ENCODE measurements at regions not wholly inside any gene's neighbourhood (a gene's known extent, or its start where the extent isn't known, plus 50 kb on each side); places are given as distances from the start of the nearest gene placed in this dataset.

DNA sequence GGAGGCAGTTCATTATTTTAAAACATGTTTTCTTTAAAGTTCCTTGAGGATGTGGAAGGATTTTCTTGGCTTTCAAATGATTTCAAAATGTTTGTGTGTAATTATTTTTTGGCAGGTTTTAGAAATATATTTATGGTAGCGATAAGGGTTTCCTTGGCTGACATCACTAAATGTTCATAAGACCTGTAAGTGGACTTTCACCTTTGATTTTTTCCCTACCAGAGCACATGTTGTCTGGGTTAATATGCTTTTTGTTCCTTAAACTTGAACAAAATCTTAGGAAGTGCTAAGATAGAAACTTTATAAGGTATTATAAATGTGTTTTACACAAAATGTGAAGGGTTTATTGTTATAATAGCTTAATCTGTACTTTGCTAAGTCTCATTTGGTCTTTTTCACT, 315.6 kb downstream of the PCDH7 start:
- DNase-seq: no peak
- Histone ChIP-seq H3K14ac (ENCODE audit: low read length in 2 of 2) (no peak overlapping the region), H3K9me3 (ENCODE audit: control insufficient read depth, low read length) (no peaks in the 10 kb centered on the region), H3K4me1 (ENCODE audit: control insufficient read depth, insufficient read depth, low read depth, low read length) (no peaks in the 10 kb centered on the region), H2AK5ac (ENCODE audit: low read length, severe bottlenecking) (no peak overlapping the region), H2BK120ac (ENCODE audit: low read depth, low read length) (no peak overlapping the region), H3K27ac (ENCODE audit: low read length, poor library complexity, severe bottlenecking) (no peak overlapping the region), H3K4me3 (ENCODE audit: insufficient read depth in 1 of 2, low read depth in 1 of 2, low read length in 2 of 2) (no peak overlapping the region), H2AFZ (ENCODE audit: low read depth, low read length) (no peak overlapping the region), H3K18ac (ENCODE audit: low read depth in 1 of 2, low read length in 2 of 2) (no peak overlapping the region), H3K27me3 (ENCODE audit: control insufficient read depth in 1 of 2, insufficient read depth in 1 of 2, low read length in 2 of 2) (no peaks in the 10 kb centered on the region), H2BK15ac (ENCODE audit: low read depth, poor library complexity, severe bottlenecking) (no peak overlapping the region), H3K23ac (ENCODE audit: low read length in 2 of 2) (no peak overlapping the region), H3K36me3 (ENCODE audit: control insufficient read depth in 1 of 2, insufficient read depth in 2 of 2, low read depth in 1 of 2, low read length in 2 of 2) (no peaks in the 10 kb centered on the region), H4K91ac (ENCODE audit: low read length) (no peak overlapping the region), H3K79me1 (replicated peaks; ENCODE audit: low read length, poor library complexity, severe bottlenecking) (no peaks in the 10 kb centered on the region), H3K9ac (ENCODE audit: low read length) (no peak overlapping the region), H2BK5ac (ENCODE audit: low read depth, low read length, poor library complexity, severe bottlenecking) (no peak overlapping the region), H2BK12ac (ENCODE audit: low read length in 2 of 2) (no peak overlapping the region), H4K8ac (ENCODE audit: low read length) (no peak overlapping the region), H3K4me2 (ENCODE audit: low read length, poor library complexity, severe bottlenecking) (no peak overlapping the region), H3K4ac (ENCODE audit: low read depth in 1 of 2, low read length in 2 of 2) (no peak overlapping the region)
- WGBS: 100% methylated on average over 1 of the region's 1 CpG

DNA sequence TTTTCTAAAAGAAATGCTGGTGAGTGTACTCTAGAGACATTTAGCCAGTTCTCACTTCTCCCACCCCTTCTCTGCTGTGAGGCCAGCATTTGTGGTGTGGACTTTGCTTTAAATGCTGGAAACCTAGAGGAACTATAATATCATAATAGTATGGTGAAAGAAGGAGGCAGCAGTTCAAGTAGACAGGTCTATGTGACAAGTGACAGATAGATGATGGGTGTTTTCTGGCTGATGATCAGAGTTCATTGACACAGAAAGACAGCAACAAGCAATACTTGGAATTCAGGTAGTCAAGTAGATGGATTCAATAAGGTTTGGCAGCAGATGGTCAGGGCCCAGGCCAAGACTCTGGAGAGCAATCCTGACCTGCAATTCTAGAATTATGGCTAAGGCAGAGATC, 317.5 kb downstream of the PCDH7 start:
- H4K91ac ChIP-seq (ENCODE audit: low read length): no peak overlapping the region
- DNase-seq: no peak
- H3K9me3 ChIP-seq (ENCODE audit: control insufficient read depth, low read length): no peaks in the 10 kb centered on the region
- H2BK5ac ChIP-seq (ENCODE audit: low read depth, low read length, poor library complexity, severe bottlenecking): no peak overlapping the region
- no peak overlapping the region for H3K23ac ChIP-seq (ENCODE audit: low read length in 2 of 2)
- no peak overlapping the region for H4K8ac ChIP-seq (ENCODE audit: low read length)
- H3K36me3 ChIP-seq (ENCODE audit: control insufficient read depth in 1 of 2, insufficient read depth in 2 of 2, low read depth in 1 of 2, low read length in 2 of 2): no peaks in the 10 kb centered on the region
- H3K14ac ChIP-seq (ENCODE audit: low read length in 2 of 2): no peak overlapping the region
- no peak overlapping the region for H3K4me3 ChIP-seq (ENCODE audit: insufficient read depth in 1 of 2, low read depth in 1 of 2, low read length in 2 of 2)
- no peaks in the 10 kb centered on the region for H3K4me1 ChIP-seq (ENCODE audit: control insufficient read depth, insufficient read depth, low read depth, low read length)
- no peak overlapping the region for H3K4ac ChIP-seq (ENCODE audit: low read depth in 1 of 2, low read length in 2 of 2)
- no peak overlapping the region for H2BK15ac ChIP-seq (ENCODE audit: low read depth, poor library complexity, severe bottlenecking)
- H3K79me1 ChIP-seq (replicated peaks; ENCODE audit: low read length, poor library complexity, severe bottlenecking): no peaks in the 10 kb centered on the region
- H3K27ac ChIP-seq (ENCODE audit: low read length, poor library complexity, severe bottlenecking): no peak overlapping the region
- H3K18ac ChIP-seq (ENCODE audit: low read depth in 1 of 2, low read length in 2 of 2): no peak overlapping the region
- H2BK12ac ChIP-seq (ENCODE audit: low read length in 2 of 2): no peak overlapping the region
- no peak overlapping the region for H2AFZ ChIP-seq (ENCODE audit: low read depth, low read length)
- H2AK5ac ChIP-seq (ENCODE audit: low read length, severe bottlenecking): no peak overlapping the region
- no peak overlapping the region for H3K4me2 ChIP-seq (ENCODE audit: low read length, poor library complexity, severe bottlenecking)
- no peak overlapping the region for H2BK120ac ChIP-seq (ENCODE audit: low read depth, low read length)
- H3K27me3 ChIP-seq (ENCODE audit: control insufficient read depth in 1 of 2, insufficient read depth in 1 of 2, low read length in 2 of 2): no peaks in the 10 kb centered on the region
- H3K9ac ChIP-seq (ENCODE audit: low read length): no peak overlapping the region

DNA sequence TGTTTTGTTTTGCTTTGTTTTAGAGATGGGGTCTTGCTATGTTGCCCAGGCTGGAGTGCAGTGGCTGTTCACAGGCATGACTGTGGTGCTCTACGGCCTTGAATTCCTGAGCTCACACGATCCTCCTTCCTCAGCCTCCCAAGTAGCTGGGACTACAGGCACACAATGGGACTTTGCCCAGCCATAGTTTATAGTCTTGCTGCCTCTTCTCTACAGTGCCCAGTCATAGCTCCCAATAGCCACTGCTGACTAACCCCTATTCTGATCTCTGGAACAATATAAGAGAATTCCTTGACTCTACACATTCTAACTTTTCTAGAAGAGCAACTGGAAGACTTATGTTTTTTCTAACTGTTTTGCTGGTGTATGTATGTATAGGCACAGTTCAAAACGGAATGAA, 319.2 kb downstream of the PCDH7 start:
- H2AFZ ChIP-seq (ENCODE audit: low read depth, low read length): no peak overlapping the region
- H2BK12ac ChIP-seq (ENCODE audit: low read length in 2 of 2): no peak overlapping the region
- no peak overlapping the region for H4K8ac ChIP-seq (ENCODE audit: low read length)
- H2AK5ac ChIP-seq (ENCODE audit: low read length, severe bottlenecking): no peak overlapping the region
- H3K9me3 ChIP-seq (ENCODE audit: control insufficient read depth, low read length): no peaks in the 10 kb centered on the region
- H2BK5ac ChIP-seq (ENCODE audit: low read depth, low read length, poor library complexity, severe bottlenecking): no peak overlapping the region
- no peak for DNase-seq
- no peak overlapping the region for H3K18ac ChIP-seq (ENCODE audit: low read depth in 1 of 2, low read length in 2 of 2)
- H4K91ac ChIP-seq (ENCODE audit: low read length): no peak overlapping the region
- no peak overlapping the region for H3K4me2 ChIP-seq (ENCODE audit: low read length, poor library complexity, severe bottlenecking)
- no peak overlapping the region for H2BK15ac ChIP-seq (ENCODE audit: low read depth, poor library complexity, severe bottlenecking)
- no peak overlapping the region for H3K9ac ChIP-seq (ENCODE audit: low read length)
- no peak overlapping the region for H3K4ac ChIP-seq (ENCODE audit: low read depth in 1 of 2, low read length in 2 of 2)
- no peaks in the 10 kb centered on the region for H3K36me3 ChIP-seq (ENCODE audit: control insufficient read depth in 1 of 2, insufficient read depth in 2 of 2, low read depth in 1 of 2, low read length in 2 of 2)
- H3K4me1 ChIP-seq (ENCODE audit: control insufficient read depth, insufficient read depth, low read depth, low read length): no peaks in the 10 kb centered on the region
- H2BK120ac ChIP-seq (ENCODE audit: low read depth, low read length): no peak overlapping the region
- H3K4me3 ChIP-seq (ENCODE audit: insufficient read depth in 1 of 2, low read depth in 1 of 2, low read length in 2 of 2): no peak overlapping the region
- WGBS: 98% methylated on average over 2 of the region's 3 CpGs
- H3K23ac ChIP-seq (ENCODE audit: low read length in 2 of 2): no peak overlapping the region
- no peaks in the 10 kb centered on the region for H3K79me1 ChIP-seq (replicated peaks; ENCODE audit: low read length, poor library complexity, severe bottlenecking)
- H3K14ac ChIP-seq (ENCODE audit: low read length in 2 of 2): no peak overlapping the region
- H3K27ac ChIP-seq (ENCODE audit: low read length, poor library complexity, severe bottlenecking): no peak overlapping the region
- H3K27me3 ChIP-seq (ENCODE audit: control insufficient read depth in 1 of 2, insufficient read depth in 1 of 2, low read length in 2 of 2): no peaks in the 10 kb centered on the region

GRCh38 chr4:31040106-31040505, 319.9 kb downstream of the PCDH7 start:
- H3K9me3 ChIP-seq (ENCODE audit: control insufficient read depth, low read length): no peaks in the 10 kb centered on the region
- WGBS: 67% methylated on average over 2 of the region's 2 CpGs
- no peak for DNase-seq
- H2BK120ac ChIP-seq (ENCODE audit: low read depth, low read length): no peak overlapping the region
- no peak overlapping the region for H4K8ac ChIP-seq (ENCODE audit: low read length)
- H3K23ac ChIP-seq (ENCODE audit: low read length in 2 of 2): no peak overlapping the region
- H3K36me3 ChIP-seq (ENCODE audit: control insufficient read depth in 1 of 2, insufficient read depth in 2 of 2, low read depth in 1 of 2, low read length in 2 of 2): no peaks in the 10 kb centered on the region
- no peak overlapping the region for H3K18ac ChIP-seq (ENCODE audit: low read depth in 1 of 2, low read length in 2 of 2)
- no peaks in the 10 kb centered on the region for H3K79me1 ChIP-seq (replicated peaks; ENCODE audit: low read length, poor library complexity, severe bottlenecking)
- H2BK12ac ChIP-seq (ENCODE audit: low read length in 2 of 2): no peak overlapping the region
- H2BK5ac ChIP-seq (ENCODE audit: low read depth, low read length, poor library complexity, severe bottlenecking): no peak overlapping the region
- no peaks in the 10 kb centered on the region for H3K27me3 ChIP-seq (ENCODE audit: control insufficient read depth in 1 of 2, insufficient read depth in 1 of 2, low read length in 2 of 2)
- no peak overlapping the region for H3K14ac ChIP-seq (ENCODE audit: low read length in 2 of 2)
- no peak overlapping the region for H2BK15ac ChIP-seq (ENCODE audit: low read depth, poor library complexity, severe bottlenecking)
- H3K27ac ChIP-seq (ENCODE audit: low read length, poor library complexity, severe bottlenecking): no peak overlapping the region
- H3K4ac ChIP-seq (ENCODE audit: low read depth in 1 of 2, low read length in 2 of 2): no peak overlapping the region
- no peak overlapping the region for H2AK5ac ChIP-seq (ENCODE audit: low read length, severe bottlenecking)
- no peak overlapping the region for H4K91ac ChIP-seq (ENCODE audit: low read length)
- H3K9ac ChIP-seq (ENCODE audit: low read length): no peak overlapping the region
- no peak overlapping the region for H2AFZ ChIP-seq (ENCODE audit: low read depth, low read length)
- H3K4me3 ChIP-seq (ENCODE audit: insufficient read depth in 1 of 2, low read depth in 1 of 2, low read length in 2 of 2): no peak overlapping the region
- no peaks in the 10 kb centered on the region for H3K4me1 ChIP-seq (ENCODE audit: control insufficient read depth, insufficient read depth, low read depth, low read length)
- H3K4me2 ChIP-seq (ENCODE audit: low read length, poor library complexity, severe bottlenecking): no peak overlapping the region
